ENCODE measurements at regions not wholly inside any gene's neighbourhood (a gene's known extent, or its start where the extent isn't known, plus 50 kb on each side); places are given as distances from the start of the nearest gene placed in this dataset.

GRCh38 chr5:154647761-154648145, 107.4 kb upstream of the LARP1 start:
- FAIRE-seq: no peak
- peaks cover 13% of the 10 kb centered on the region; the same call in 2 of the 3 replicates for H3K9me3 ChIP-seq
- H3K27ac ChIP-seq: no peak overlapping the region
- TF ChIP-seq, protein P1, sequence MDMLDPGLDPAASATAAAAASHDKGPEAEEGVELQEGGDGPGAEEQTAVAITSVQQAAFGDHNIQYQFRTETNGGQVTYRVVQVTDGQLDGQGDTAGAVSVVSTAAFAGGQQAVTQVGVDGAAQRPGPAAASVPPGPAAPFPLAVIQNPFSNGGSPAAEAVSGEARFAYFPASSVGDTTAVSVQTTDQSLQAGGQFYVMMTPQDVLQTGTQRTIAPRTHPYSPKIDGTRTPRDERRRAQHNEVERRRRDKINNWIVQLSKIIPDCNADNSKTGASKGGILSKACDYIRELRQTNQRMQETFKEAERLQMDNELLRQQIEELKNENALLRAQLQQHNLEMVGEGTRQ (IDR thresholded peaks at IDR 0.05): no peak
- TF ChIP-seq MAFK (IDR thresholded peaks at IDR 0.05; ENCODE audit: partially characterized antibody): no peak
- TF ChIP-seq HOXB13 (CRISPR knock-in tag; IDR thresholded peaks at IDR 0.05; ENCODE audit: low read depth): no peak
- no peak for DNase-seq (ENCODE audit: low read depth in 1 of 2, low spot score in 1 of 2)
- ATAC-seq: peak in 1 of 2 experiments; percentile 27; a peak in 3 of 6 replicates
- 64% methylated on average over 6 of the region's 6 CpGs for WGBS (ENCODE audit: missing lambda C conversion rate)
- H3K4me1 ChIP-seq: peaks cover under 1% of the 10 kb centered on the region; the same call in 1 of the 3 replicates
- H3K4me2 ChIP-seq: no peak overlapping the region
- H3K4me3 ChIP-seq: no peak overlapping the region
- CTCF ChIA-PET: interaction anchor here (0.6 to 1.3 kb wide), 4 partner anchors 8 to 674 kb away, joined by 3 to 4 read pairs (median 3); no protein-coding TSS in a partner anchor
- POLR2A ChIA-PET: no interaction called here

DNA sequence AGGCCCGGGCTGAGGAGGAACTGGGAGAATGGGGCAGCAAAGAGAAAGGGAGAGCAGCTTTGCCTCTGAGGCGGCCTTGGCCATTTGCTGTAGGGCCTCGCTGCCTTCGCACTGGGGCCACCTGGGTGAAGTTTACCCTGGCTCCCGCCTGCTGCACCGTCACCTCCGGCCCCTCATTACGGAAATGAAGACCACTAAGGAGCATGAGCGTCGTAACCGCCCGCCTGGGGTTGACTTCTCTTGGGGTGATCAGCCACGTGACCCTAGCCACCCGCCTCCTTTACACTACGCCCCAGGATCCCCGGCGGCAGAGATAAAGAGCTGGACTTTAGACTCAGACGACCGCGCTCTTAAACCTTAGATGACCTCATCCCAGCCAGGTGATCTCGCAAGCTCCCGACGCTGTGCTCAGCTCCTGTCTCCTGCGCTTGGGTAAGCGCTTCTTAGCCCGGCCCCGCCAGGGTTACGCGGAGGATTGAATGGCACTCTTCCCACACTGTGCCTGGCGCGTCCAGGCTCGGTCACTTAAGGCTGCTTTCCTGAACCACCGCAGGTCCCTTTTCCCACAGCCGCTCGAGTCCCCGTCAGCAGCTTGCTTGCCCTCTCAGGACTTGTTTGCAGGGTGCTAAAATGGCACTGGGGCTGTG, 107.9 kb upstream of the LARP1 start:
- no peak for FAIRE-seq
- no peak overlapping the region for H3K4me3 ChIP-seq
- peak in 1 of 2 experiments; percentile 21; a peak in 2 of 6 replicates for ATAC-seq

GRCh38 chr5:154646745-154647113, 108.4 kb upstream of the LARP1 start:
- H3K9me3 ChIP-seq: peaks cover 16% of the 10 kb centered on the region; the same call in 2 of the 3 replicates
- TF ChIP-seq, protein P1 (IDR thresholded peaks at IDR 0.05): no peak
- TF ChIP-seq FOSB (CRISPR knock-in tag; IDR thresholded peaks at IDR 0.05): no peak
- no peak for TF ChIP-seq BHLHE40 (IDR thresholded peaks at IDR 0.05; ENCODE audit: low read depth, low read length)
- TF ChIP-seq EP300 (IDR thresholded peaks at IDR 0.05): no peak
- TF ChIP-seq PHF8 (IDR thresholded peaks at IDR 0.05; ENCODE audit: borderline replicate concordance, low read depth): no peak
- TF ChIP-seq TP53 (CRISPR knock-in tag; IDR thresholded peaks at IDR 0.05): no peak
- TF ChIP-seq CEBPB (IDR thresholded peaks at IDR 0.05): no peak
- TF ChIP-seq MYC (IDR thresholded peaks at IDR 0.05; ENCODE audit: borderline replicate concordance, low read length): no peak
- H3K4me1 ChIP-seq: no peaks in the 10 kb centered on the region
- no peak for FAIRE-seq
- no peak overlapping the region for H3K27ac ChIP-seq
- no peak for DNase-seq (ENCODE audit: low read depth in 1 of 2, low spot score in 1 of 2)
- no peak overlapping the region for H3K4me2 ChIP-seq
- ChIA-PET CTCF (interaction anchor here (1.1 to 1.3 kb wide), 2 partner anchors 358 to 673 kb away, joined by 3 to 4 read pairs; no protein-coding TSS in a partner anchor), POLR2A (no interaction called here)
- no peak for ATAC-seq
- H3K4me3 ChIP-seq: no peak overlapping the region
- 92% methylated on average over 24 of the region's 24 CpGs for WGBS (ENCODE audit: missing lambda C conversion rate)

More for the DNA sequence above, 107.9 kb upstream of the LARP1 start:
- ChIA-PET CTCF (interaction anchor here (0.6 to 1.3 kb wide), 3 partner anchors 357 to 673 kb away, joined by 3 to 4 read pairs (median 3); no protein-coding TSS in a partner anchor), POLR2A (no interaction called here)
- TF ChIP-seq TP53 (CRISPR knock-in tag; IDR thresholded peaks at IDR 0.05): no peak
- no peak for DNase-seq (ENCODE audit: low read depth in 1 of 2, low spot score in 1 of 2)
- H3K9me3 ChIP-seq: peaks cover 16% of the 10 kb centered on the region; the same call in 2 of the 3 replicates
- H3K27ac ChIP-seq: no peak overlapping the region
- 84% methylated on average over 36 of the region's 36 CpGs for WGBS (ENCODE audit: missing lambda C conversion rate)
- no peaks in the 10 kb centered on the region for H3K4me1 ChIP-seq
- no peak overlapping the region for H3K4me2 ChIP-seq

DNA sequence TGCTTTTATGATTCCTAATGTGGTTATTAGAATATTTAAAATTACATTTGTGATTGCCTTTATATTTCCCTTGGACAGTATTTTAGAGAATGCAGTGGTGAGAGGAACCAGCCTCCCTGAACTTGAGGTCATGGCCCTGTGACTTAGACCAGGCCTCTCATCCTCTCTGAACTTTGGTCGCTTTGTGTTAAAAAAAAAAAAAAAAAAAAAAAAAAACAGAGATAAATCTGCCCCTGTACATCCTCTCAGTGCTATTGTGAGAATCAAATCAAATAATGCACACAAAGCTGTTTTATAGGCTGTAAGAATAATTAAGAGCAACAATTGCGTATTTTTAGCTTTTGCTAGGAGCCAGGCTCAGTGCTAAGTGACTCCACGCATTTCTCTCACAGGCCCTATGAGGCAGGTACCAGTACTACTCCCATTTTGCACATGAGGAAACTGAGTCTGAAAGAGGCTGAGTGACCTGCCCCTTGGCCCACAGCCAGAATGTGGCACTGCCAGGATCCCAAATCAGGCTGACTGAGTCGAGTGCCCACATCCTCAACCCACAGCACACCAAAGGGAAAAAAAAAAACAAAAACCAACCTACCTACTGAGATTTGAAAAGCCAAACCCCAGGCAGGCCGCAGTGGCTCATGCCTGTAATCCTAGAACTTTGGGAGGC, 110.3 kb upstream of the LARP1 start:
- ChIA-PET CTCF (no interaction called here), POLR2A (no interaction called here)
- ATAC-seq (no peak), FAIRE-seq (no peak), DNase-seq (ENCODE audit: low read depth in 1 of 2, low spot score in 1 of 2) (no peak)
- no peak overlapping the region for H3K4me2 ChIP-seq
- H3K4me3 ChIP-seq: no peak overlapping the region
- WGBS (ENCODE audit: missing lambda C conversion rate): 72% methylated on average over 5 of the region's 5 CpGs
- TF ChIP-seq HOXB13 (CRISPR knock-in tag; IDR thresholded peaks at IDR 0.05; ENCODE audit: low read depth): no peak
- TF ChIP-seq, protein P2, sequence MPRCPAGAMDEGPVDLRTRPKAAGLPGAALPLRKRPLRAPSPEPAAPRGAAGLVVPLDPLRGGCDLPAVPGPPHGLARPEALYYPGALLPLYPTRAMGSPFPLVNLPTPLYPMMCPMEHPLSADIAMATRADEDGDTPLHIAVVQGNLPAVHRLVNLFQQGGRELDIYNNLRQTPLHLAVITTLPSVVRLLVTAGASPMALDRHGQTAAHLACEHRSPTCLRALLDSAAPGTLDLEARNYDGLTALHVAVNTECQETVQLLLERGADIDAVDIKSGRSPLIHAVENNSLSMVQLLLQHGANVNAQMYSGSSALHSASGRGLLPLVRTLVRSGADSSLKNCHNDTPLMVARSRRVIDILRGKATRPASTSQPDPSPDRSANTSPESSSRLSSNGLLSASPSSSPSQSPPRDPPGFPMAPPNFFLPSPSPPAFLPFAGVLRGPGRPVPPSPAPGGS (IDR thresholded peaks at IDR 0.05): no peak
- no peak for TF ChIP-seq NR3C1 (IDR thresholded peaks at IDR 0.05)
- no peak for TF ChIP-seq ESRRA (IDR thresholded peaks at IDR 0.05; ENCODE audit: borderline replicate concordance, low read length)
- no peak overlapping the region for H3K27ac ChIP-seq
- H3K4me1 ChIP-seq: no peaks in the 10 kb centered on the region
- peaks cover 16% of the 10 kb centered on the region; the same call in 2 of the 3 replicates for H3K9me3 ChIP-seq

All from A549 (cell line).